ENCODE measurements at regions not wholly inside any gene's neighbourhood (a gene's known extent, or its start where the extent isn't known, plus 50 kb on each side); places are given as distances from the start of the nearest gene placed in this dataset.

DNA sequence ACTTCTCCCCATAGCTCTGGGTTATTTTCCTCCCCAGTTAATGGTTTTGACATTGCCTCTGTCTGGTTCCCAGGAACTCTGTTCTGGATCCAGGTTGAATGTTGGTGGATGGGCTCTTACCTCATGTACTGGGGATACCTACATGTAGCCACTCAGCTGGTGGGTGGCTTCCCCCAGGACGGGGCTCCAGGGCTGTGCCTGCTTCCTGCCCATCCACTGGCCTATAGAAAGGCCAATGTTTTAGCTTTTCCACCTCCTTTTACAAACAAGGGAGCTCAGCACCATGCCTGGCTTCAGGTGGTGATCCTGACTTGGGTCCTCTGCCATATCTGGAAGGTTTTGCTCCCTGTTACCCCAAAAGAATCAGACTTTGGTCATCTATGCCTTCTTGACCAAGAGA, 120.2 kb downstream of the AKAP11 start:
- TF ChIP-seq TAF1 (IDR thresholded peaks at IDR 0.05; ENCODE audit: low read depth, low read length): no peak
- no peak for TF ChIP-seq SPI1 (IDR thresholded peaks at IDR 0.05; ENCODE audit: low read depth, low read length)
- no peak for TF ChIP-seq POLR2AphosphoS5 (IDR thresholded peaks at IDR 0.05; ENCODE audit: low read depth, low read length)
- no peak for TF ChIP-seq POU2F2 (IDR thresholded peaks at IDR 0.05; ENCODE audit: low read depth, low read length)
- no peak for TF ChIP-seq POLR2A (IDR thresholded peaks at IDR 0.05; ENCODE audit: low read depth, low read length)
- TF ChIP-seq PAX5 (IDR thresholded peaks at IDR 0.05; ENCODE audit: insufficient read depth, low read length, severe bottlenecking): no peak

All from GM12891 (cell line).